Lung (tissue), 11 donors: ENCODE measurements at regions not wholly inside any gene's neighbourhood (a gene's known extent, or its start where the extent isn't known, plus 50 kb on each side); places are given as distances from the start of the nearest gene placed in this dataset.

ENCODE experiments used
- ATAC-seq: fragments of 200-7000 bp; cut with Tn5 transposase; one replicate; pipeline ENCODE4 v1.9.1; 2020; ENCODE audit warnings: moderate number of reproducible peaks; ENCODE audit not compliant: insufficient read depth, low FRiP score
- DNase-seq, 3 donors: peaks; one replicate each; pipeline ENCODE4 v3.0.0-alpha.2; 2013 to 2017
- H3K27ac ChIP-seq, 2 donors: one replicate each; pipeline ENCODE4 v1.5.1; 2013; ENCODE audit warnings: mild to moderate bottlenecking in 2 of 2, moderate library complexity in 2 of 2, control low read depth in 1 of 2, inconsistent platforms in 1 of 2, low read depth in 1 of 2, low read length in 1 of 2
- H3K27me3 ChIP-seq, 3 donors: one replicate each; pipeline ENCODE4 v1.5.1; 2013; ENCODE audit warnings: low read length in 2 of 3; ENCODE audit not compliant: control insufficient read depth in 3 of 3, insufficient read depth in 3 of 3
- H3K36me3 ChIP-seq, 4 donors: one replicate each; pipeline ENCODE4 v1.5.1; 2013; ENCODE audit warnings: low read length in 4 of 4, mild to moderate bottlenecking in 1 of 4, moderate library complexity in 1 of 4; ENCODE audit not compliant: control insufficient read depth in 4 of 4, insufficient read depth in 4 of 4
- H3K4me1 ChIP-seq, 5 donors: one replicate each; pipeline ENCODE4 v1.5.1; 2013; ENCODE audit warnings: low read length in 5 of 5, mild to moderate bottlenecking in 2 of 5, moderate library complexity in 1 of 5; ENCODE audit not compliant: control insufficient read depth in 5 of 5, insufficient read depth in 5 of 5
- H3K4me3 ChIP-seq: one replicate; pipeline ENCODE4 v1.5.1; 2013; ENCODE audit warnings: mild to moderate bottlenecking, control low read depth, moderate library complexity
- H3K9ac ChIP-seq, 2 donors: one replicate each; pipeline ENCODE4 v1.5.1; 2013; ENCODE audit warnings: low read length in 2 of 2, control low read depth in 1 of 2; ENCODE audit not compliant: insufficient read depth in 1 of 2
- H3K9me3 ChIP-seq, 4 donors: one replicate each; pipeline ENCODE4 v1.5.1; 2013; ENCODE audit warnings: low read length in 3 of 4, mild to moderate bottlenecking in 1 of 4, moderate library complexity in 1 of 4; ENCODE audit not compliant: control insufficient read depth in 4 of 4, insufficient read depth in 3 of 4
- WGBS, 2 donors: extraction: QIAGEN DNeasy Blood & Tissue Kit; methylation state at CpG; one replicate each; pipeline ENCODE4 v1.1.7; 2013; 5-methylcytosine and 5-hydroxymethylcytosine counted together
- TF ChIP-seq, protein P1 (sequence below): IDR thresholded peaks from 2 replicates; pipeline ENCODE4 v1.5.1; 2012; ENCODE audit warnings: mild to moderate bottlenecking; ENCODE audit errors: control extremely low read depth, extremely low read depth
- donor health status: control.
- donor health status: control.
- donor health status: Bipolar disorder and iron deficiency.
- donor health status: healthy.
- donor health status: DM: yes; HTN: yes; CAD: no.

DNA sequence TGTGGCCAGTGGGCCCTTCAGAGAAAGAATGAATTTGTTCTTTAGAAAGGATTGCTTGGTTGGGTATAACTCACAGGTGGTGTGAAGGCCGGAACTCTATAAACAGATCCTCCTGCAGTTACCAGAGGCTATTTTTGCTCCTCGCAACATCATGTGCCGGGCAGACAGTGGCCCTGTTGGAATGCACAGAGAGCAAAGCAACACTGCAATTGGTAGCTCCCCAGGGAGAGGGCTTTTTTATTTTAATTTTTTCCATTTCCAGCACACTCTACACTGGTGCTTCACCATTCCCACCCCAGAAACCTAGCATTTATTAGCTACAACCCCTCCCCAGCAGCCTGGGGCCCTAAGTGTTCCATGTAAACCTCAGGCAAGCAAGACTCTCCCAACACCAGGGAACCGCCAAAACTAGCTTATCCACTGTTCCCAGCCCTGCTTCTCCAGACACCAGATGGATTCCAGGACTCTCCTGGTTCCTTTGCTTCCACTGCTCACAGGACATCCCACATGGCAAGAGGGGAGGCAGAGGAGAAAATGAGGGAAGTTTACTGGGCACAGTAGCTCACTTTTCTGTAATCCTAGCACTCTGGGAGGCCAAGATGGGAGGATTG is 75.1 kb upstream of the TMEM164 start:
- Histone ChIP-seq H3K9me3 (no peaks in the 10 kb centered on the region), H3K27ac (peak overlapping the region in 1 of 2 donors; percentile 83), H3K9ac (no peak overlapping the region), H3K36me3 (no peaks in the 10 kb centered on the region), H3K4me1 (no peaks in the 10 kb centered on the region), H3K4me3 (no peak overlapping the region), H3K27me3 (peaks cover 2 to 24% (median 2%) of the 10 kb centered on the region in 3 donors)
- DNase-seq = no peak
- TF ChIP-seq, protein P1, sequence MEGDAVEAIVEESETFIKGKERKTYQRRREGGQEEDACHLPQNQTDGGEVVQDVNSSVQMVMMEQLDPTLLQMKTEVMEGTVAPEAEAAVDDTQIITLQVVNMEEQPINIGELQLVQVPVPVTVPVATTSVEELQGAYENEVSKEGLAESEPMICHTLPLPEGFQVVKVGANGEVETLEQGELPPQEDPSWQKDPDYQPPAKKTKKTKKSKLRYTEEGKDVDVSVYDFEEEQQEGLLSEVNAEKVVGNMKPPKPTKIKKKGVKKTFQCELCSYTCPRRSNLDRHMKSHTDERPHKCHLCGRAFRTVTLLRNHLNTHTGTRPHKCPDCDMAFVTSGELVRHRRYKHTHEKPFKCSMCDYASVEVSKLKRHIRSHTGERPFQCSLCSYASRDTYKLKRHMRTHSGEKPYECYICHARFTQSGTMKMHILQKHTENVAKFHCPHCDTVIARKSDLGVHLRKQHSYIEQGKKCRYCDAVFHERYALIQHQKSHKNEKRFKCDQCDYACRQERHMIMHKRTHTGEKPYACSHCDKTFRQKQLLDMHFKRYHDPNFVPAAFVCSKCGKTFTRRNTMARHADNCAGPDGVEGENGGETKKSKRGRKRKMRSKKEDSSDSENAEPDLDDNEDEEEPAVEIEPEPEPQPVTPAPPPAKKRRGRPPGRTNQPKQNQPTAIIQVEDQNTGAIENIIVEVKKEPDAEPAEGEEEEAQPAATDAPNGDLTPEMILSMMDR = no peak
- 83 to 100% methylated on average over 4 of the region's 4 CpGs for WGBS, 2 donors
- ATAC-seq = no peak

DNA sequence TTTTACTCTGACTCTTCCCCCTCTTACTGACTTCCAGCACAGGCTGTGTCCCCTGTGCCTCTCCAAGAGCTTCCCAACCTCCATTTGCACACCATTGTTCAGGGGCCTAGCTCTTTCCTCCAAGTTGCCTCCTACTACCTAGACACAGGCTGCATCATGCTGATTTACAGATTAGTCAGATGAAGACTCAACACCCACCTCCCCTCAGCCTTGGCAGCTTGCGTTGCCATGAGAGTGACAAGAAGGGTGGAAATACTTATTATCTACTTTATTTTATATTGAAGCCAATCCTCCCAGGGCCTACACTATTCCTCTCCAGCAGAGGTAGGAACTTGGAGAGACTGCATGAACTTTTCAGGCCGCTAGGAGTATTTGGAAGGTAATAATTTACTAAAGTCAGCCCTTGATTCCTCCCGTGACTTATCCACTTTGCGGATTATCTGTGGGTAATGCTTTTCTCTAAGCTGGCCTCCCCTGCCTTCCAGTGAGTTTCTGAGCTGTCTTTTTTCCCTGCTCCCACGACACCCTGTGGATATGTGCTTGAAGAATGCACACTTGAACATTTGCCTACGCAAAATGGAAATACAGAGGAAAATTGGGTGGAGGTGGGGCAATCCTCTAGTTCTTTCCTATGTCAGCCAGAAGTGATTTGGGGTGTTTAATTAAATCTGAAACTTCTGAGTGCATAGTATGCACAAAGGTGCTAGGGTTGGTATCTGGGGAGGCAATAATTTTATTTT is 74.1 kb upstream of the TMEM164 start:
- Histone ChIP-seq H3K9me3 (peaks cover 0 to 2% (median 0%) of the 10 kb centered on the region in 4 donors), H3K36me3 (no peaks in the 10 kb centered on the region), H3K27me3 (peaks cover 2 to 24% (median 5%) of the 10 kb centered on the region in 3 donors), H3K4me3 (no peak overlapping the region), H3K27ac (peak overlapping the region in 1 of 2 donors; percentile 83), H3K9ac (no peak overlapping the region), H3K4me1 (no peaks in the 10 kb centered on the region)
- ATAC-seq = no peak
- WGBS, 2 donors = 78 to 91% methylated on average over 6 of the region's 6 CpGs
- TF ChIP-seq, protein P1 = no peak
- DNase-seq = no peak

GRCh38 chrX:109931677-109932076 is 71.2 kb upstream of the TMEM164 start:
- DNase-seq (no peak), ATAC-seq (no peak)
- H3K4me1 ChIP-seq = no peaks in the 10 kb centered on the region
- peaks cover 0 to 2% (median under 1%) of the 10 kb centered on the region in 4 donors for H3K9me3 ChIP-seq
- TF ChIP-seq, protein P1 = no peak
- H3K27ac ChIP-seq = no peak overlapping the region
- H3K4me3 ChIP-seq = no peak overlapping the region
- no peaks in the 10 kb centered on the region for H3K36me3 ChIP-seq
- peaks cover 2 to 42% (median 4%) of the 10 kb centered on the region in 3 donors for H3K27me3 ChIP-seq
- no peak overlapping the region for H3K9ac ChIP-seq
